AG09309 (cell line): ENCODE measurements at regions not wholly inside any gene's neighbourhood (a gene's known extent, or its start where the extent isn't known, plus 50 kb on each side); places are given as distances from the start of the nearest gene placed in this dataset.

ENCODE experiments used
- DNase-seq: peaks from one replicate; pipeline ENCODE4 v3.0.0-alpha.2; 2010; ENCODE audit warnings: low read depth
- H3K4me3 ChIP-seq: 2 replicates; pipeline ENCODE4 v1.5.1; 2011; ENCODE audit warnings: mild to moderate bottlenecking, low read depth, low read length, moderate library complexity; ENCODE audit not compliant: control insufficient read depth
- CTCF ChIP-seq: IDR thresholded peaks from 2 replicates; pipeline ENCODE4 v1.5.1; 2011; ENCODE audit warnings: mild to moderate bottlenecking, low read depth, low read length, inconsistent platforms; ENCODE audit not compliant: insufficient read depth, control insufficient read depth; ENCODE audit errors: missing control alignments

DNA sequence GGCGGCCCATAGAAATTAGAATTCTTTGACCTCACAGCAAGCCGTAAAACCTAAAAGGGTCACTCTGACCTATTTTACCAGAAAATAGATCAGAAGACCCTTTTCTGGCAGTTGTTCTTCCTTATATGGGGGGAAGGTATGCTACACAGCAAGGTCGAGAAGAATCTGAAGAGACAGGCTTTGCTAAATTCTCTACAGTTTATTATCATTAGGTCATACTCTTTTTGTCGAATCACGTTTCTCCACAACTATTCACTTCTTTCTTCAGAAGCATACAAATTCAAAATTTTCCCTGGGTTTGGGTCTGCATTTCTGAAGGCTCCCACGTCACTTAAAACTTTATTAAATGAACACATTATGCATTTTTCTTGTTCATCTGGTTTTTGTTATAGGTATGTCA lies 229.5 kb upstream of the GRM7 start:
- H3K4me3 ChIP-seq, result no peak overlapping the region
- TF ChIP-seq CTCF, result no peak

DNA sequence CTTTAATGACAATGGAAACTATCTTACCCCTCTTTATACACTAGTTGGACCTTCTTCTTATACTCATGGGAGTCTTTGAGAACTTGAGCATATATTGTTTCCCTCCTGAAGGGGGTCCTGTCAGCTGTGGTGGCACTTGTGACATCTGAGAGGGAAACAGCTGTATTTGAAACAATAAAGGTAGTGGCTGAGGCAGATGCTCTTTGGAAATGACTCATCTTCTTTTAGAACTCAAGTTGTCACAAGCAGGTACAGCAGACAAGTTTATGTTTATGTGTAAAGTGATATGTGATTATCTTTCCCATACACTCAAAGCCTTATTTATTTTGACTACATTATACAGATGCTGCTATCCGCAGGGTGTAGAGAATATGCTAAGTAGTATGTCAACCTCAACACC lies 220.0 kb upstream of the GRM7 start:
- no peak overlapping the region for H3K4me3 ChIP-seq
- DNase-seq, result no peak
- TF ChIP-seq CTCF, result no peak

More for the DNA sequence above, 229.5 kb upstream of the GRM7 start:
- no peak for DNase-seq

- no peak for TF ChIP-seq CTCF
- no peak overlapping the region for H3K4me3 ChIP-seq
- DNase-seq, result no peak
These were observed 216.6 kb upstream of the GRM7 start for GRCh38 chr3:6644070-6644929.

GRCh38 chr3:6654670-6655069 lies 206.2 kb upstream of the GRM7 start:
- no peak for TF ChIP-seq CTCF
- DNase-seq, result no peak
- H3K4me3 ChIP-seq, result no peak overlapping the region

DNA sequence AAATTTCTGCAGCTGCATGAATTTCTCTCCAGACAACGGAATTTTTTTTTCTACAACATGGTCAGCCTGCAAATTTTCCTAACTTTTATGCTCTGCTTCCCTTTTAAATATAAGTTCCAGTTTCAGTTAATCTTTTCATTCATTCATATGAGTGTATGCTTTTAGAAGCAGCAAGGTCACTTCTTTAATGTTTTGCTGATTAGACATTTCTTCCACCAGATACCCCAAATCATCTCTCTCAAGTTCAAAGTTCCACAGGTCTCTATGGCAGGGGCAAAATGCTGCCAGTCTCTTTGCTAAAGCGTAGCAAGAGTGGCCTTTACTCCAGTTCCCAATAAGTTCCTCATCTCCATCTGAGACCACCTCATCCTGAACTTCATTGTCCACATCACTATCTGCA lies 205.6 kb upstream of the GRM7 start:
- TF ChIP-seq CTCF, result no peak
- H3K4me3 ChIP-seq, result no peak overlapping the region
- DNase-seq, result no peak

GRCh38 chr3:6657591-6657990 lies 203.3 kb upstream of the GRM7 start:
- no peak overlapping the region for H3K4me3 ChIP-seq
- no peak for TF ChIP-seq CTCF
- DNase-seq, result no peak
